ENCODE measurements at regions not wholly inside any gene's neighbourhood (a gene's known extent, or its start where the extent isn't known, plus 50 kb on each side); places are given as distances from the start of the nearest gene placed in this dataset.

DNA sequence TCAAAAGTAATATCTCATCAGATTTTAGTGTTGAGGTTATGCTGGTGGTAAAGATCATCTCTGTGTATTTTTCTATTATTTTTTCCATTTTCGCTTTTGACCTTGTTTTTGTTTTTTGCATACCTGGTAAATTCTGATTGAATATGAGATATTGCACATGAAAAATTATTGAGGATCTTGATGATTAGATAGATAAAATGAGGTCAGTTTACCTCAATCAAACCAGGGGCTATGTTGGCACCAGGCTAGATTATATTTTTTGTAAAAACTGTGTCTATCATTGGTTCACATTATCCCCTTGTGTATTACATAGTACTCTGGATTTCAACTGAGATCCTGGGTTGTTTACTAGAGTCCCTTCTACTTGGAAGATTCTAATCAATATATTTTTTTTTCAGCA, 774.9 kb upstream of the ZNF608 start:
- Mint-ChIP-seq H3K36me3 (ENCODE audit: insufficient read depth in 2 of 2) (no peaks in the 10 kb centered on the region), H3K4me3 (no peak overlapping the region), H3K27me3 (ENCODE audit: low read depth) (no peaks in the 10 kb centered on the region), H3K4me1 (ENCODE audit: low read depth) (no peaks in the 10 kb centered on the region), H3K9me3 (peaks cover 0 to 3% of the 10 kb centered on the region in 2 donors), H3K27ac (no peak overlapping the region)
- DNase-seq, result no peak
- ATAC-seq (replicated peaks in 1 of 2), result no peak

GRCh38 chr5:125525356-125525755, 778.9 kb upstream of the ZNF608 start:
- ATAC-seq (replicated peaks in 1 of 2) (no peak), DNase-seq (no peak)
- no peaks in the 10 kb centered on the region for H3K36me3 Mint-ChIP-seq (ENCODE audit: insufficient read depth in 2 of 2)
- no peaks in the 10 kb centered on the region for H3K4me1 Mint-ChIP-seq (ENCODE audit: low read depth)
- peaks cover 0 to 2% of the 10 kb centered on the region in 2 donors for H3K9me3 Mint-ChIP-seq
- no peak overlapping the region for H3K27ac Mint-ChIP-seq
- H3K4me3 Mint-ChIP-seq, result no peak overlapping the region
- no peaks in the 10 kb centered on the region for H3K27me3 Mint-ChIP-seq (ENCODE audit: low read depth)

DNA sequence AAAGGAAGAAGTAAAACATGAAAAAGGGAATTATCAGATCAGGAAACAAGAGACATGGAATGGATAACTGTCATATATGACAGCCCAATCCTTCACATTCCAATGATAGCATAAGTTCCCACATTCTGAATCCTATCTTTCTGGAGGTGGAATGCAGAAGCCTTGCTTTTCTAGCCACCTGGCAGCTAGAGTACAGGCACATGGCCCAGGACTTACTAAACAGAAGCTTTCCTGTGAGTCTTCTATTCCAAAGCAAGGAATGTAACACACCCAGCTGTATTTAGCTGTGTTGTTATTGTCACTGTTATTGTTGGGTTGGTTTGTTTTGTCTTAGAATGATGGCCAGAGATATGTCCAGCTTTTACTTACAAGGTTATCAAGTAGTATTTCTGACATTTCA, 780.5 kb upstream of the ZNF608 start:
- H3K4me1 Mint-ChIP-seq (ENCODE audit: low read depth), result no peaks in the 10 kb centered on the region
- H3K27me3 Mint-ChIP-seq (ENCODE audit: low read depth), result no peaks in the 10 kb centered on the region
- no peak overlapping the region for H3K4me3 Mint-ChIP-seq
- ATAC-seq (replicated peaks in 1 of 2) (no peak), DNase-seq (no peak)
- H3K9me3 Mint-ChIP-seq, result no peaks in the 10 kb centered on the region
- H3K36me3 Mint-ChIP-seq (ENCODE audit: insufficient read depth in 2 of 2), result no peaks in the 10 kb centered on the region
- H3K27ac Mint-ChIP-seq, result no peak overlapping the region

DNA sequence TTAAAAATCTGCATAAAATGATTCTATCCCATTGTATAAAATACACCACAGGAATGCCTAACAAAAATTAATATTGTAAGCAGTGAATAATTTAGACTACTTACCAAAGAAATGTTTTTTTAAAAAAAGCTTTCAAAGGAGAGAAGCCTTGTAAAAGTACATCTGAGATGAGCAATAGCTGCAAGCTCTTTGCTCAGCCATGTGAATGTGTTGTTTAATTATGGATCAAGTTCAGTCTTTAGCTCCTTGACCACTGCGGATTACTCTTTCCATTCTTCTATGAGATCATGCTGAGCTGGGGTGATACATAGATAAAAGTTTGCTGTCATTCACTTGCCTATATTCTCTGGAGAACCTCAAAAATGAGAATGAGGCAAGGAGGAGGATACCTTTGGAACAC, 782.4 kb upstream of the ZNF608 start:
- Mint-ChIP-seq H3K36me3 (ENCODE audit: insufficient read depth in 2 of 2) (no peaks in the 10 kb centered on the region), H3K4me1 (ENCODE audit: low read depth) (no peaks in the 10 kb centered on the region), H3K9me3 (peaks cover 0 to 2% of the 10 kb centered on the region in 2 donors), H3K4me3 (no peak overlapping the region), H3K27me3 (ENCODE audit: low read depth) (no peaks in the 10 kb centered on the region), H3K27ac (no peak overlapping the region)
- DNase-seq, result no peak
- no peak for ATAC-seq (replicated peaks in 1 of 2)

GRCh38 chr5:125530833-125531615, 784.6 kb upstream of the ZNF608 start:
- Mint-ChIP-seq H3K36me3 (ENCODE audit: insufficient read depth in 2 of 2) (no peaks in the 10 kb centered on the region), H3K4me1 (ENCODE audit: low read depth) (no peaks in the 10 kb centered on the region), H3K27me3 (ENCODE audit: low read depth) (no peaks in the 10 kb centered on the region), H3K4me3 (no peak overlapping the region), H3K27ac (no peak overlapping the region), H3K9me3 (peaks cover 0 to 6% of the 10 kb centered on the region in 2 donors)
- DNase-seq, result no peak
- no peak for ATAC-seq (replicated peaks in 1 of 2)

DNA sequence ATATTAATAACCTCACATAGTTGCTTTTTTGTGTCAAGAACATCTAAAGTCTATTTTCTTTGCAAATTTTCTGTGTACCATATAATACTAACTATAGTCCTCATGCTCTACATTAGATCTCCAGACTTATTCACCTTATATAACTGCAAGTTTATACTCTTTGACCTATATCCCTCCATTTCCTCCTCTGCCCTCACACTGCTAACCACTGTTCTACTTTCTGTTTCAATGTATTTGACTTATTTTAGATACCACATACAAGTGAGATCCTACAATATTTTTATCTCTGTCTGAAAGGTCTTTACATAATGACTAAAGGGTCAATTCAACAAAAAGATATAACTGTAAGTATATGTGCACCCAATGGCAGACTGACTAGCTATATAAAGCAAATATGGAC, 789.7 kb upstream of the ZNF608 start:
- no peaks in the 10 kb centered on the region for H3K4me1 Mint-ChIP-seq (ENCODE audit: low read depth)
- peaks cover 4 to 18% of the 10 kb centered on the region in 2 donors for H3K9me3 Mint-ChIP-seq
- no peak overlapping the region for H3K27ac Mint-ChIP-seq
- ATAC-seq (replicated peaks in 1 of 2) (no peak), DNase-seq (no peak)
- H3K36me3 Mint-ChIP-seq (ENCODE audit: insufficient read depth in 2 of 2), result no peaks in the 10 kb centered on the region
- no peak overlapping the region for H3K4me3 Mint-ChIP-seq
- H3K27me3 Mint-ChIP-seq (ENCODE audit: low read depth), result no peaks in the 10 kb centered on the region

DNA sequence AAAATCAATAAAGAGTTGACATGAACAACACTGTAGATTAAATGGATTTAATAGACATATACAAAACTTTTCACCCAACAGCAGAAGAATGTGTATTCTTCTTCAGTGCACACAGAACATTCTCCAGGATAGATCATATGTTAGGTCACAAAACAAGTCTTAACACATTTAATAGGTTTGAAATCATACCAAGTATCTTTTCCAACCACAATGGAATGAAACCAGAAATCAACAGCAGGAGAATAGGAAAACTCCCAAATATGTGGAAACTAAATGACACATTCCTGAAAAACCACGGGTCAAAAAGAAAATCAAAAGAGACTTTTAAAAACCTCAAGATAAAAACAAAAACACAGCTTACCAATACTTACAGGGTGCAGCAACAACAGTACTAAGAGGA, 790.1 kb upstream of the ZNF608 start:
- no peak overlapping the region for H3K4me3 Mint-ChIP-seq
- no peaks in the 10 kb centered on the region for H3K36me3 Mint-ChIP-seq (ENCODE audit: insufficient read depth in 2 of 2)
- H3K4me1 Mint-ChIP-seq (ENCODE audit: low read depth), result no peaks in the 10 kb centered on the region
- no peak for DNase-seq
- no peaks in the 10 kb centered on the region for H3K27me3 Mint-ChIP-seq (ENCODE audit: low read depth)
- H3K27ac Mint-ChIP-seq, result no peak overlapping the region
- peaks cover 5 to 19% of the 10 kb centered on the region in 2 donors for H3K9me3 Mint-ChIP-seq
- ATAC-seq (replicated peaks in 1 of 2), result no peak

GRCh38 chr5:125537661-125538060, 791.2 kb upstream of the ZNF608 start:
- Mint-ChIP-seq H3K27me3 (ENCODE audit: low read depth) (no peaks in the 10 kb centered on the region), H3K27ac (no peak overlapping the region), H3K4me1 (ENCODE audit: low read depth) (no peaks in the 10 kb centered on the region), H3K9me3 (peaks cover 5 to 19% of the 10 kb centered on the region in 2 donors), H3K36me3 (ENCODE audit: insufficient read depth in 2 of 2) (no peaks in the 10 kb centered on the region), H3K4me3 (no peak overlapping the region)
- DNase-seq (no peak), ATAC-seq (replicated peaks in 1 of 2) (no peak)

DNA sequence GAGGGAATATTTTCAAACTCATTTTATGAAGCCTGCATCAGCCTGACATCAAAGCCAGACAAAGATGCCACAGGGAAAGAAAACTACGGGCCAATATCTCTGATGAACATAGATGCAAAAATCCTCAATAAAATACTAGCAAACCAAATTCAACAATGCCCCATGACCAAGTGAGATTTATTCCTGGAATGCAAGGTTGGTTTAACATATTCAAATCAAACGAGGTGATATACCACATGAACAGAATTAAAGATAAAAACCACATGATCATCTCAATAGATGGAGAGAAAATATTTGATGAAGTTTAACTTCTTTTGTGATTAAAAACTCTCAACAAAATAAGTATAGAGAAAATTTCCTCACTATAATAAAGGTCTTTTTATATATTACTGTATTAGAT, 792.0 kb upstream of the ZNF608 start:
- Mint-ChIP-seq H3K4me3 (no peak overlapping the region), H3K9me3 (peaks cover 5 to 17% of the 10 kb centered on the region in 2 donors)
- ATAC-seq (replicated peaks in 1 of 2), result no peak

GRCh38 chr5:125541085-125541484, 794.6 kb upstream of the ZNF608 start:
- Mint-ChIP-seq H3K36me3 (ENCODE audit: insufficient read depth in 2 of 2) (no peaks in the 10 kb centered on the region), H3K27me3 (ENCODE audit: low read depth) (no peaks in the 10 kb centered on the region), H3K27ac (no peak overlapping the region), H3K4me3 (no peak overlapping the region), H3K9me3 (peaks cover 5 to 14% of the 10 kb centered on the region in 2 donors), H3K4me1 (ENCODE audit: low read depth) (no peaks in the 10 kb centered on the region)
- ATAC-seq (replicated peaks in 1 of 2) (no peak), DNase-seq (no peak)

More for the DNA sequence above, 792.0 kb upstream of the ZNF608 start:
- Mint-ChIP-seq H3K36me3 (ENCODE audit: insufficient read depth in 2 of 2) (no peaks in the 10 kb centered on the region), H3K4me1 (ENCODE audit: low read depth) (no peaks in the 10 kb centered on the region), H3K27me3 (ENCODE audit: low read depth) (no peaks in the 10 kb centered on the region), H3K27ac (no peak overlapping the region)
- DNase-seq, result no peak

- no peak for ATAC-seq (replicated peaks in 1 of 2)
- no peak overlapping the region for H3K27ac Mint-ChIP-seq
- no peaks in the 10 kb centered on the region for H3K4me1 Mint-ChIP-seq (ENCODE audit: low read depth)
These were observed 803.0 kb upstream of the ZNF608 start for GRCh38 chr5:125549322-125549911.

DNA sequence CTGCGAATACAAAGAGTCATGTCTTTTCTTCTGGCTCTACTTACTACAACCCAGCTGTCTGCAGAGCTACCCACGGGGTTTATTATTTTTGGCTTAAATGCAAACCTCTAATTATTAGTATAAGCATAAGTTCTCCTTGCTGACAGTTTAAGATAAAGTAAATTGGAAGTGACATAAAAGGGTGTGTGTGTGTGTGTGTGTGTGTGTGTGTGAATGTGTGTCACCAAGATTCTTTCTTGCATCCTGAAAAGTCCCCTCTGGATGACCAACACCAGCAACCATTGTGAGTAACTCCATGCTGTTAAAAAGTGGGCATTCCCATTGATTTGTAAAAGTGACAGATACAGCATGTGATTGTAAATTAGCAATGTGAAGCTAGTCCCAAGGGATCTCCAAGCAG, 803.8 kb upstream of the ZNF608 start:
- ATAC-seq (replicated peaks in 1 of 2), result no peak
- Mint-ChIP-seq H3K9me3 (peaks cover 0 to 2% of the 10 kb centered on the region in 2 donors), H3K4me3 (no peak overlapping the region), H3K27ac (no peak overlapping the region), H3K27me3 (ENCODE audit: low read depth) (no peaks in the 10 kb centered on the region), H3K36me3 (ENCODE audit: insufficient read depth in 2 of 2) (no peaks in the 10 kb centered on the region), H3K4me1 (ENCODE audit: low read depth) (no peaks in the 10 kb centered on the region)
- no peak for DNase-seq

More at GRCh38 chr5:125549322-125549911, 803.0 kb upstream of the ZNF608 start:
- H3K36me3 Mint-ChIP-seq (ENCODE audit: insufficient read depth in 2 of 2), result no peaks in the 10 kb centered on the region
- H3K9me3 Mint-ChIP-seq, result peaks cover 0 to 2% of the 10 kb centered on the region in 2 donors
- H3K4me3 Mint-ChIP-seq, result no peak overlapping the region
- H3K27me3 Mint-ChIP-seq (ENCODE audit: low read depth), result no peaks in the 10 kb centered on the region
- DNase-seq, result no peak

GRCh38 chr5:125551246-125551645, 804.8 kb upstream of the ZNF608 start:
- Mint-ChIP-seq H3K27ac (no peak overlapping the region), H3K27me3 (ENCODE audit: low read depth) (no peaks in the 10 kb centered on the region), H3K4me3 (no peak overlapping the region), H3K9me3 (peaks cover 0 to 2% of the 10 kb centered on the region in 2 donors), H3K4me1 (ENCODE audit: low read depth) (no peaks in the 10 kb centered on the region), H3K36me3 (ENCODE audit: insufficient read depth in 2 of 2) (no peaks in the 10 kb centered on the region)
- ATAC-seq (replicated peaks in 1 of 2), result no peak
- no peak for DNase-seq

DNA sequence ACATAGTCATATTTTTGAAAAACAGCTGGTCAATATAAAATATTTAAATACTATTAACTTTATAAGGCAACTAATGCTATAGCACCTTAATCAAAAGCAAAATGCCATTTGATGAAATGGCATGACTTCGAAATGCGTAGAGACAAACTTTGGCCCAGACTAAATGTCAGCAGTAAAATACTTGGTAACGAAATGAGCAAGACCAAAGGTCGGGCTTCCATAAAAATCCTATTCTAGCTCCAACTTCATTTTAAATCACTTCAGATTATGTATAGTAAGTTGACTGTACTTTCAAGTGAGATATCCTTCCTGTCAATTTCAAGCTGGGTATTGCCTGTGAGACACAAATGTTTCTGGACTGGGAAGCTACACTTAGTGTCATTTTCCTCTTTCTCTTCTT, 805.4 kb upstream of the ZNF608 start:
- DNase-seq (no peak), ATAC-seq (replicated peaks in 1 of 2) (no peak)
- Mint-ChIP-seq H3K27ac (no peak overlapping the region), H3K4me1 (ENCODE audit: low read depth) (no peaks in the 10 kb centered on the region), H3K9me3 (peaks cover 0 to 3% of the 10 kb centered on the region in 2 donors), H3K4me3 (no peak overlapping the region), H3K36me3 (ENCODE audit: insufficient read depth in 2 of 2) (no peaks in the 10 kb centered on the region), H3K27me3 (ENCODE audit: low read depth) (no peaks in the 10 kb centered on the region)
